Osteocyte (in vitro differentiated cells): ENCODE measurements at regions not wholly inside any gene's neighbourhood (a gene's known extent, or its start where the extent isn't known, plus 50 kb on each side); places are given as distances from the start of the nearest gene placed in this dataset.

Source experiments
- DNase-seq: peaks from one replicate; pipeline ENCODE4 v3.0.0; 2021; ENCODE audit warnings: mixed read lengths; ENCODE audit not compliant: unreplicated experiment; ENCODE audit errors: extremely low spot score
- H3K27ac Mint-ChIP-seq: one replicate; pipeline ENCODE4 v1.8.0; 2021; ENCODE audit warnings: mild to moderate bottlenecking, mixed read lengths; ENCODE audit not compliant: unreplicated experiment
- H3K27me3 Mint-ChIP-seq: one replicate; pipeline ENCODE4 v1.8.0; 2021; ENCODE audit warnings: mixed read lengths; ENCODE audit not compliant: unreplicated experiment
- H3K36me3 Mint-ChIP-seq: one replicate; pipeline ENCODE4 v1.8.0; 2021; ENCODE audit warnings: mixed read lengths; ENCODE audit not compliant: unreplicated experiment
- H3K4me1 Mint-ChIP-seq: one replicate; pipeline ENCODE4 v1.8.0; 2021; ENCODE audit warnings: mixed read lengths; ENCODE audit not compliant: unreplicated experiment
- H3K4me3 Mint-ChIP-seq: one replicate; pipeline ENCODE4 v1.8.0; 2021; ENCODE audit warnings: mild to moderate bottlenecking, moderate library complexity, mixed read lengths; ENCODE audit not compliant: unreplicated experiment
- H3K9me3 Mint-ChIP-seq: one replicate; pipeline ENCODE4 v1.8.0; 2021; ENCODE audit warnings: mixed read lengths; ENCODE audit not compliant: unreplicated experiment
- TF ChIP-seq, protein P1 (sequence below): fragments of 200-600 bp; sonication (generic); IDR thresholded peaks from 2 replicates; pipeline ENCODE4 v1.5.0; 2021; ENCODE audit warnings: antibody characterized with exemption, mild to moderate bottlenecking, moderate library complexity

DNA sequence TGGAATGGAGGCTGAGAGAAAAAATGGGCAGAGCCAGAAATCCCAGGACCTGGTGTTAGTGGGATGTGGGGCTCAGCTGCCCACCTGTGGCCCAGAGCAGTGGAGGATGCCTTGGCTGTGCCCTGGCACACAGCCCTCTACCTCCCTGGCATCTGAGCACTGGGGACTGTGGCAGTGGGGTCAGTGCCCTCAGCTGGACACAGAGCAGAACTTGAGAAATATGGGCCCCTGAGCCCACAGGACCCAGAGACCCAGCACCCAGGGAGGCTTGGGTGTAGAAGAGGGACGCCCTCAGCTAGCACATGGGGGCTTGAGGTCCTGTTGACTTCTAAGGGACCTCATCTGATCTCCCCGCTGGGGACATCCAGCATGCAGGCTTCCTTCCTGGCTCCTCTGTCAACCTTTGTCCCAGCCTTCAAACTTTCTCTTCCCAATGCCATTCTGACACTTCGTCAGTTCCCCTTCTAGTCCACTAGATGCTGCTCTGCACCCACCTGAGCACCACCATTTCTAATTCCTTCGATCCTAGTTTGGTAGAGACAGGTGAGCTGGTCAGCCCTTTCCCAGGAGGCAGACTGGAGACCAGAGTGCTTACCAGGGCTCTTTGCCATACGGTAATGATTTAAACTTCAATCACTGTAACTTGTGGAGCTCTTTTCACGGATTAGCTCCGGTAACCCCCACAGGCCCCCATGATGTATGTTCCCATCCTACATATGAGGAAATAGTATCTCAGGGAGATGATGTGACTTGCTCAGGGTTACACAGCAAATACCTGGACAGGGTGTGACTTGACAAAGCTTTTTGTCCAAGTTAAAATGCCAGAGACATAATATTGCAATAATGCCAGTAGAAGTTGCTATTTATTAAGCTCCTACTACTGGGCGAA lies 143.7 kb downstream of the ASCL4 start:
- Mint-ChIP-seq H3K36me3 (no peaks in the 10 kb centered on the region), H3K27me3 (peaks cover 12% of the 10 kb centered on the region), H3K4me1 (no peaks in the 10 kb centered on the region), H3K9me3 (no peaks in the 10 kb centered on the region), H3K4me3 (no peak overlapping the region), H3K27ac (no peak overlapping the region)
- TF ChIP-seq, protein P1, sequence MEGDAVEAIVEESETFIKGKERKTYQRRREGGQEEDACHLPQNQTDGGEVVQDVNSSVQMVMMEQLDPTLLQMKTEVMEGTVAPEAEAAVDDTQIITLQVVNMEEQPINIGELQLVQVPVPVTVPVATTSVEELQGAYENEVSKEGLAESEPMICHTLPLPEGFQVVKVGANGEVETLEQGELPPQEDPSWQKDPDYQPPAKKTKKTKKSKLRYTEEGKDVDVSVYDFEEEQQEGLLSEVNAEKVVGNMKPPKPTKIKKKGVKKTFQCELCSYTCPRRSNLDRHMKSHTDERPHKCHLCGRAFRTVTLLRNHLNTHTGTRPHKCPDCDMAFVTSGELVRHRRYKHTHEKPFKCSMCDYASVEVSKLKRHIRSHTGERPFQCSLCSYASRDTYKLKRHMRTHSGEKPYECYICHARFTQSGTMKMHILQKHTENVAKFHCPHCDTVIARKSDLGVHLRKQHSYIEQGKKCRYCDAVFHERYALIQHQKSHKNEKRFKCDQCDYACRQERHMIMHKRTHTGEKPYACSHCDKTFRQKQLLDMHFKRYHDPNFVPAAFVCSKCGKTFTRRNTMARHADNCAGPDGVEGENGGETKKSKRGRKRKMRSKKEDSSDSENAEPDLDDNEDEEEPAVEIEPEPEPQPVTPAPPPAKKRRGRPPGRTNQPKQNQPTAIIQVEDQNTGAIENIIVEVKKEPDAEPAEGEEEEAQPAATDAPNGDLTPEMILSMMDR = peak; percentile 65
- DNase-seq = no peak

DNA sequence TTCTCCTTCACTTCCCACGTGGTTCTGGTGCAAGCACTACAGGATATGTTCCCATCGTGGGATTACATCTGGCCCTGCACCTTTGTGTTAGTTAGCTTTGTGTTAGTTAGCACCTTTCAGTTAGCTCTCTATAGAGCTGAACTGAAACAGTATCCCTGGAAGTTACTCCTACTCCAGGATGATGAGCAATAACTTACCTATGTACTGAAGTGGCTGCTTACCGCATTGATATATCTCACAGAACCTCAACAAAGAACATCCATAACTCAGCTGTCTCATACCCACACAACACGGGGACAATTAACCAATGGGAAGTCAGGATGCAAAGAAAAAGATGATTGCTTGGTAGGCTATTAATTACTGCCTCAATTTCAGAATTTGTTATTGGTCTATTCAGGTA lies 146.6 kb downstream of the ASCL4 start:
- H3K36me3 Mint-ChIP-seq = no peaks in the 10 kb centered on the region
- H3K27me3 Mint-ChIP-seq = peaks cover 12% of the 10 kb centered on the region
- H3K4me3 Mint-ChIP-seq = no peak overlapping the region
- H3K4me1 Mint-ChIP-seq = no peaks in the 10 kb centered on the region
- no peaks in the 10 kb centered on the region for H3K9me3 Mint-ChIP-seq
- TF ChIP-seq, protein P1 = no peak
- no peak for DNase-seq
- no peak overlapping the region for H3K27ac Mint-ChIP-seq

DNA sequence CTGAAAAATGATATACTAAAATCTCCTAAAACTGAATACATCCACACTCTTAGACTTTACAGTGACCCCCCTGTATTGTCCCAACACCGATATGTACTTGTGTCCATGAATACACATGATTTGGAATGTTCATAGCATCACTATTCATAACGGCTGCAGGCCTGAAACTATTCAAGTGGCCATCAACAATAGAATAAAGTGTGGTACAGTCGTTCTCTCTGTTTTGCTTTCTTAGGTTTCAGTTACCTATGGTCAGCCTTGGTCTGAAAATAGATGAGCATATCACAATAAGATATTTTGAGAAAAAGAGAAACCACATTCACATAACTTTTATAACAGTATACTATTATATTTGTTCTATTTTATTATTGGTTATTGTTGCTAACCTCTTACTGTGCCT lies 150.6 kb downstream of the ASCL4 start:
- Mint-ChIP-seq H3K9me3 (no peaks in the 10 kb centered on the region), H3K27ac (no peak overlapping the region), H3K4me1 (no peaks in the 10 kb centered on the region), H3K27me3 (peaks cover 9% of the 10 kb centered on the region), H3K36me3 (no peaks in the 10 kb centered on the region), H3K4me3 (no peak overlapping the region)
- TF ChIP-seq, protein P1 = no peak
- no peak for DNase-seq

DNA sequence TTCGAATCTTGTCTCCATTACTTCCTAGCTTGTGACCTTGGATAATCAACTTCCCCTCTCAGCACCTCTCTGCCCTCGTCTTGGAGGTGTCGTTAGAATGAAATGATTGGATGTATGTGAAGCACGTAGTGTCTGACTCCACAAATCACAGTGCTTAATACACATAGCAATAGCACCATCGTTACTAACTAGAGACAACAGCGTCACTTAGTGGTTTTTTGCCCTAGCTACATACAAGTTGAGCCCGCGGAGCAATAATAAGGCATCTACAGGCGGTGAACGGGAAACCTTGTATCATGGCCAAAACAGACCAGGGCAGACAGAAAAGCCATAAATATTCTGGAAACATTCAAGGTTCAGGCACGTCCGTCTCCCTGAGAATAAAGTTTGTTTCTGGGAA lies 154.9 kb downstream of the ASCL4 start:
- H3K4me3 Mint-ChIP-seq = no peak overlapping the region
- TF ChIP-seq, protein P1 = peak; percentile 25
- H3K27ac Mint-ChIP-seq = no peak overlapping the region
- no peaks in the 10 kb centered on the region for H3K4me1 Mint-ChIP-seq
- H3K36me3 Mint-ChIP-seq = no peaks in the 10 kb centered on the region
- DNase-seq = no peak
- no peaks in the 10 kb centered on the region for H3K27me3 Mint-ChIP-seq
- no peaks in the 10 kb centered on the region for H3K9me3 Mint-ChIP-seq

DNA sequence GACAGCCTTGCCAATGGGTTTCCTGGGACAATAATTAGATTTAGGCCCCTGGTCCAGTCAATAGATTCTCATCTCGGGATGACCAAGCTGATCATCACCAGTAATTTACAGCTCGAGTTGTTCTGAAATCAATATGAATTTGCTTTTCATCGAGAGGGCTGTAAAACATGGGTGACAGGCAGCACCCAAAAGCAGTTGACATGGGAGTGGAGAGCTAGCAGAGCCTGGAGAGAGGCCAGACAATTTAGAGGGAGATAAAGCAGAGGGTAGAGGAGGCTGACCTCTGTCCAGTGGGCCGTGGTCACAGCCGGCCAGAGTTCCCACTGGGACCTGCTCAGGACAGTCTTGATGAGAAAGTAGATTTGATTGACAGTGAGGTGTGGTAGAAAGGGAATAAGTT lies 157.3 kb downstream of the ASCL4 start:
- H3K9me3 Mint-ChIP-seq = no peaks in the 10 kb centered on the region
- no peaks in the 10 kb centered on the region for H3K27me3 Mint-ChIP-seq
- H3K4me3 Mint-ChIP-seq = no peak overlapping the region
- no peaks in the 10 kb centered on the region for H3K4me1 Mint-ChIP-seq
- no peaks in the 10 kb centered on the region for H3K36me3 Mint-ChIP-seq
- H3K27ac Mint-ChIP-seq = no peak overlapping the region
- TF ChIP-seq, protein P1 = no peak
- no peak for DNase-seq
